Kidney epithelial cell (primary cell): ENCODE measurements at regions not wholly inside any gene's neighbourhood (a gene's known extent, or its start where the extent isn't known, plus 50 kb on each side); places are given as distances from the start of the nearest gene placed in this dataset.

Experiments
- DNase-seq: peaks from one replicate; pipeline ENCODE4 v3.0.0-alpha.2; 2010; ENCODE audit warnings: low read depth
- H3K27me3 ChIP-seq: 2 replicates; pipeline ENCODE4 v1.6.0; 2011; ENCODE audit warnings: low read length; ENCODE audit not compliant: control insufficient read depth, insufficient read depth
- H3K36me3 ChIP-seq: 2 replicates; pipeline ENCODE4 v1.5.1; 2011; ENCODE audit warnings: low read length; ENCODE audit not compliant: control insufficient read depth, insufficient read depth
- H3K4me3 ChIP-seq: 2 replicates; pipeline ENCODE4 v1.5.1; 2011; ENCODE audit warnings: low read depth, mild to moderate bottlenecking, control low read depth, low read length
- CTCF ChIP-seq: IDR thresholded peaks from 2 replicates; pipeline ENCODE4 v1.5.1; 2011; ENCODE audit warnings: mild to moderate bottlenecking, moderate library complexity, low read length, control low read depth, inconsistent platforms; ENCODE audit not compliant: insufficient read depth, poor library complexity, severe bottlenecking

GRCh38 chr3:146680617-146681016 is 75.5 kb upstream of the PLSCR5 start:
- Histone ChIP-seq H3K36me3 (no peaks in the 10 kb centered on the region), H3K4me3 (no peak overlapping the region), H3K27me3 (no peaks in the 10 kb centered on the region)
- DNase-seq, result no peak
- no peak for TF ChIP-seq CTCF

GRCh38 chr3:146679995-146680394 is 74.8 kb upstream of the PLSCR5 start:
- H3K27me3 ChIP-seq, result no peaks in the 10 kb centered on the region
- DNase-seq, result no peak
- no peaks in the 10 kb centered on the region for H3K36me3 ChIP-seq
- no peak overlapping the region for H3K4me3 ChIP-seq
- no peak for TF ChIP-seq CTCF

GRCh38 chr3:146679191-146679590 is 74.0 kb upstream of the PLSCR5 start:
- no peak for TF ChIP-seq CTCF
- Histone ChIP-seq H3K36me3 (no peaks in the 10 kb centered on the region), H3K4me3 (no peak overlapping the region), H3K27me3 (no peaks in the 10 kb centered on the region)
- DNase-seq, result no peak

- Histone ChIP-seq H3K4me3 (no peak overlapping the region), H3K27me3 (no peaks in the 10 kb centered on the region), H3K36me3 (no peaks in the 10 kb centered on the region)
- no peak for DNase-seq
- TF ChIP-seq CTCF, result no peak
These were observed 67.8 kb upstream of the PLSCR5 start for GRCh38 chr3:146672941-146673340.

- no peak for DNase-seq
- TF ChIP-seq CTCF, result no peak
- Histone ChIP-seq H3K27me3 (no peaks in the 10 kb centered on the region), H3K36me3 (no peaks in the 10 kb centered on the region), H3K4me3 (no peak overlapping the region)
These were observed 59.3 kb upstream of the PLSCR5 start for GRCh38 chr3:146664403-146664802.

GRCh38 chr3:146658841-146659240 is 53.7 kb upstream of the PLSCR5 start:
- no peak for DNase-seq
- no peak for TF ChIP-seq CTCF
- Histone ChIP-seq H3K27me3 (no peaks in the 10 kb centered on the region), H3K36me3 (no peaks in the 10 kb centered on the region), H3K4me3 (no peak overlapping the region)
